ENCODE measurements at regions not wholly inside any gene's neighbourhood (a gene's known extent, or its start where the extent isn't known, plus 50 kb on each side); places are given as distances from the start of the nearest gene placed in this dataset.

GRCh38 chr13:34413538-34414210, 528.4 kb upstream of the NBEA start:
- no peak for DNase-seq (ENCODE audit: low spot score)

DNA sequence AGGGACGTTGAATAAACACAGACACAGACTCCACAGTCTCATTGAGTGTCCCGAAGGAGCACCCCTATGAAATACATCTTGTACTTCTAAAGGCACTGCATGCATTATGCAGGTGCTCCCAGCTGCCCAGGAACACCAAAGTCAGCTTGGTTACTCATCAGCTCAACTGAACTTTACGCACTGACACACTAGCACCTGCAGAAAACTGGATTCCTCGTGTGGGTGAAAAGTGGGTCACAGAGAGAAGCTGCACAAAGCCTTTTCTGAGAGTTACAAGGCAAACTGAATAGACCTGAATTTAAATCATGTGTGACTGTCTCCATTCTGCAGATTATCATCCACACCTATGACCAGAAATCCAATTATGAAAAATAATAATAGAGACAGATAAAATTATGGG, 527.5 kb upstream of the NBEA start:
- no peak for DNase-seq (ENCODE audit: low spot score)

GRCh38 chr13:34416971-34417380, 525.1 kb upstream of the NBEA start:
- peak; percentile 76 for DNase-seq (ENCODE audit: low spot score)

DNA sequence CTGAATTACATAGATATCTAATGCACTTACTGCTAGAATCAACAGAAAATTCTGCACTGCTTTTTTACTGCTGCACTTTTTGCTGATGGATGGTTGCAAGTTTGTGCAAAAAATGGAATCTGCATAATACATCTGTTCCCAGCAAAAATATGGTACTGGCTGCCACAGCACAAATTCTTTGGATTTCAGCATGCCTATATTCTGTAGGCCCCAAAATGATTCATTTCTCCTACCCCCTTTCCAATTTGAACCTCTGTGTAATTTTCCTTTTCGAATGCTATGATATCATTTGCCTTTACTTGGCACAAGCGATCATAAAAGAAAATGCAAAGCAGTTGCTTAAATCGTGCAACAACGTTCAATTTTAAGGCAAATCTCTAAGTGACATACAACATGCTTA, 524.2 kb upstream of the NBEA start:
- no peak for DNase-seq (ENCODE audit: low spot score)

DNA sequence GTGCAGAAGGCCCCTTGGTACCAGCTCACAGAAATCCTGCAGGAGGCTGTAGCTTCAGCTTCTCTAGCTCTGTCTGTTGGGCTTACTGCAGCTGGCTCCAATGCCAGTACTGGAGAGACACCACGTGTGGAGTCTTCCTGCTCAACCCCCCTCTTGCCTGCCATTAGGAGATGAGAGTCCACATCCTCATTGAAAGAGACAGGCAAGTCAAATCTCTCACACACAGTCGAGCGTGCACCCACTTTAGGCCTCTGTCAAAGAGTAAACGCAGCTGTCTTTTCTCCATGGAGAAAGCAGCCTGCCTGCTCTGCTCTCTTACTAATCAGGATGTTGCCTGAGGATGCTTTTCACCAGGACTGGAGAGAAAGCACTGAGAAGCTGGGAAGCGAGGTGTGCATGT, 523.0 kb upstream of the NBEA start:
- no peak for DNase-seq (ENCODE audit: low spot score)

- no peak for DNase-seq (ENCODE audit: low spot score)
Observed at GRCh38 chr13:34419755-34420154, 522.3 kb upstream of the NBEA start.

DNA sequence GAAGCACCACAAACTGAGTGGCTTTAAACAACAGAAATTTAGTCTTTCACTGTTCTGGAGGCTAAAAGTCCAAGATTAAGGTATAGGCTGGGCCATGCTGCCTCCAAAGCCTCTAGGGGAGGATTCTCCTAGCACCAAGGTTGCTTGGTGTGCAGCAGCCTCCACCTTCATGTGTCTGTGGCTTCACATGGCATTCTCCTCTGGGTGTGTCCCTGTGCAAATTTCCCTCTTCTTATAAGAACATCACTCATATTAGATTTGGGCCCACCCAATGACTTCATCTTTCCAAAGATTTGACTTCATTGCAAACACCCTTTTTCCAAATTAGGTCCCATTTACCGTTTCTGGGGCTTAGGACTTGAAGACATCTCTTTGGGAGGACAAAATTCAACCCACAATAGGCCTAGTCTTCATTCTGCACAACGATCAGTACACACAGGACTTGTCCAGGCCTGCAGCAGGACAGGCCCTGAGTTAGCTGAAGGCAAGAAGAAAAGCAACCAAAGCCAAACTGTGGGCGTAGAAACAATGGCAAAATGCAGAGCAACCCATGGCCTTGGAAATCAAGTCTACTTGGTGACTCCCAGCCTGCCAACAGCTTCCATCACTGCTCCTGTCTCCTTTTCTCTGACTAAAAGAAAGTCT, 521.2 kb upstream of the NBEA start:
- no peak for DNase-seq (ENCODE audit: low spot score)

- no peak for DNase-seq (ENCODE audit: low spot score)
Observed at GRCh38 chr13:34421347-34421719, 520.7 kb upstream of the NBEA start.

GRCh38 chr13:34421858-34422475, 520.1 kb upstream of the NBEA start:
- no peak for DNase-seq (ENCODE audit: low spot score)

DNA sequence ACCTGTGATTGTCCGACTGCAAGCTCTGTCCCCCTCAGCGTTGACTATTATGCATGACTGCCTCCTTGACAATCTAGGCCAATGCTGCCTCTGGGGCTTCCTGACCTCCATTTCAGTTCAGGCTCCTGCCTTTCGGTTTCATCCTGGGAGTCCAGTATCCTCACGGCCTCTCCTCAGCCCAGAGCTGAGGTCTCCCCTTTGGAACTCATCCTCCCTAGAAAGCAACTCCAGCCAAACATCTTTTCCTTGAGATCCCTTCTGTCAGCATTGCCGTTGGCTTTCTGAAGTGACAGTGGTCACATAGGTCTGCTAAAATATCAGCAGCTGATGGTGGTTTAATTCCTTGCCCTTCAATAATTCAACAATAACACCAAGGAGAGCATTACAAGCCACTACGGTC, 519.1 kb upstream of the NBEA start:
- DNase-seq (ENCODE audit: low spot score): no peak

DNA sequence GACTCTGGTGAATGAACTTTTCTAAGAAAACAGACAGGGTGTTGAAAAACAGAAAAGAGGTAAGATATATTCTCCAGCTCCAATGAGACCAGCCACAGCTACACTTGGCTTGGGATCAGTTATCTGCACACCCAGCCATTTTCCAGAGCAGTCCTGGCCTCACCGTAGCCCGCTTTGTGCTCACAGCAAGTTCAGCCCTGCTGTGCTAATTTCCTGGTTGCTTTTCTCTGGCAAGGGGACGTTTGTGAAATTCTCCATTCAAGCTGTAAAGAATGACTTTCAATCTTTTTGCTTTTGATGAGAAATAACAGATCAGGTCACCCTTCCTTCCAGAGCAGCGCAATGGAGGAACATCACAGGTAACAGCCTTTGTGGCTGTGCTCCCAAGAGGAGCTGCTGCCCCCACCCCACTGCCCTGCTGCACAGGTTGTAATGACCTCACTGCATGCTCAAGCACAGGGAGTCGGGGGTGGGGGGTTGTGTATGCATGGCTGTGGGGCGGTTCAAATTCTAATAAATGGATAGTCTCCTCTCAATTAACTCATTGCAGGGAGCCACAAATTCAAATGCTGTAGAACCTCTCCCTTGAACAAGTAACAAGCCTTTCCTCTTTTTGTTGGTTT, 516.6 kb upstream of the NBEA start:
- DNase-seq (ENCODE audit: low spot score): no peak

GRCh38 chr13:34428911-34429310, 513.2 kb upstream of the NBEA start:
- DNase-seq (ENCODE audit: low spot score): no peak

GRCh38 chr13:34430294-34430693, 511.8 kb upstream of the NBEA start:
- peak; percentile 15 for DNase-seq (ENCODE audit: low spot score)

- no peak for DNase-seq (ENCODE audit: low spot score)
Observed at GRCh38 chr13:34431827-34432581, 510.1 kb upstream of the NBEA start.

DNA sequence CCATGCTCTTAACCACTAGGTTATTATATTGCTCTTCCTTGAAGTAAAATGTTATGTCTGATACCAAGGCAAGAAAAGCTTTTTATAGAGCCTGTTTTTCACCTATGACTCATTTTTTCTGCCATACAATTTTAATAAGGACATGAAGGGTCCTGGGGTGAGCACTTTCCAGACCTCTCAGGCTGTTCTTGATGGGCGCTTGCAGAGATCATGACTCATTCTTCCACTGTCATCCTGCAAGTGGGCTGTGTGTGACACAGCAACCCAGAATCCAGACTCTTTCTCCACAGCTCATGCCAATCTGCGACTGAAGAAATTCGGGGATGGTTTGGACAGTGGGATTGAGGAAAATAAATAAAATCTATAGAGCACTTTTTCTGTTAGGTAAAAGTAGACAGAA, 506.7 kb upstream of the NBEA start:
- peak; percentile 60 for DNase-seq (ENCODE audit: low spot score)

DNA sequence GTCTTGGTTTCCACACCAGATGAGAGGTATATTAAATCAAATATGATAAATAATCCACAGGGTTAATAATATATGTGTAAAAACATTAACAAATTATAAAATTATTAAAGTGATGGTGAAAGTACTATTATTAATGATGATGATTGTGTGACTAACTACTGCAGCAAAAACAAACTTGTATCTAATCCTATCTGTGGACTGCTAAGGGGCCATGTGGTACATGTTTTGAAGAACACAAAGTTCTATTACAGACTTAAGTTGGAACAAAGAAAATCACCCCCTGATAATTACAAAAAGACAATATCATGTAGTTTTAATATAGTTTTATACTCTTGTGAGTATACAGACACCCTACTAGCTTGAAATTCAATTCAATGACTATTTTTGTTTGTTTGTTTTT, 504.2 kb upstream of the NBEA start:
- no peak for DNase-seq (ENCODE audit: low spot score)

- no peak for DNase-seq (ENCODE audit: low spot score)
Observed at GRCh38 chr13:34452831-34453230, 489.2 kb upstream of the NBEA start.

GRCh38 chr13:34458756-34459715, 483.0 kb upstream of the NBEA start:
- DNase-seq (ENCODE audit: low spot score): no peak

DNA sequence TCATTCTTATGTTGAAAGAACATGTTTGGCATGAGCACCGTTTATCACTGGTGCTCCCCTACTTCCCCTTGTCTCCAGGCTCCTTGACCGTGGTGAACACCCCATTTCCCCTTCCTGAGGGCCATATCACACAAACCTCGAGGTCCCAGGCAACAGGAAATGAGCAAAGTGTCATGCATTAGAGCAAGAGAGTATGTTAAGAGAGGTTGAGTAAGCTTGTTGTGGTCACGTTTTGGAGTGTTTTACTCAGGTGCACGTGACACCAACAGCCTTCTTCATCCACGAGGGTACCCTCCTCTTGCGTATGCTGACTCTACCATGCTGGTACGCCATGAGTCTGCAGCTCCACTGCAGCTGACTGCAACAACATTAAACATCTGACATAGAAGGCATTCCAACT, 482.2 kb upstream of the NBEA start:
- no peak for DNase-seq (ENCODE audit: low spot score)

- peak; percentile 83 for DNase-seq (ENCODE audit: low spot score)
Observed at GRCh38 chr13:34462843-34463242, 479.2 kb upstream of the NBEA start.

DNA sequence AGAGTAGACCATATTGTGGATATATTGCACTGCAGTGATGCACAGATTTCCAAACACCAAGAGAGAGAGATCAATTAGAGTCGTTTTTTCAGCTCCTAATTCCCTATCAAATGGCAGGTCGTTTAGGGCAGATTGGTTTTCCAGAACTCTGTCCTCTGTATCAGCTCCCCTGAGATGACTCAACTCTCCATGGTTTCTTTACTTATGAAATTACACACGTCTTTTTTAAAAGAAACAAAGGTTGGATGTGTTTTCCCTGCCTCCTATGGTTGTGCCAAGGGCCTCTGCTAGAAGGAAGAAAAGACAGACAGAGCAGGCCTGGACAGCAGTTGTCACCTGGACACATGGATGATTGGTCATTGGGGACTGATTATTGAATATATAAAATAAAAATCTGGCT, 478.1 kb upstream of the NBEA start:
- no peak for DNase-seq (ENCODE audit: low spot score)
